ENCODE measurements at regions not wholly inside any gene's neighbourhood (a gene's known extent, or its start where the extent isn't known, plus 50 kb on each side); places are given as distances from the start of the nearest gene placed in this dataset.

DNA sequence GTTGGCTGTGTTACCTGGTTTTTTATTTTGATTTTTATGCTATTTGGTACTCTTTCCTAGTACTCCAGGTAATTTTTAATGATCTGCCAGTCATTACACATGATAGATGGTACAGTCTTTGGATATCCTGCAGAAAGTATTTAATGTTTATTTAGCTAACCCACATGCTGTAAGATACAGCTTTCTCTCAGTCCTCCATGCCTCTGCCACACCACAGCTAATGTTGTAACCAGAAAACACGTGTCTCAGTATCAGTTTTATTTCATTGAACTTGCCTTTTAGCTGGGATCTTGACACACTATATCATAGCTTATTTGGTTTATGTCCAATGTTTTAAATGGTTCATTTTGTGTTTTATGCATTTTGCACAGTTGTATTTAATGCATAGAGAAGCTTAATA lies 1648.4 kb downstream of the KCNT2 start:
- Mint-ChIP-seq H3K9me3 (peaks cover 4 to 21% of the 10 kb centered on the region in 2 donors), H3K4me1 (no peaks in the 10 kb centered on the region), H3K36me3 (no peaks in the 10 kb centered on the region), H3K4me3 (no peak overlapping the region), H3K27me3 (ENCODE audit: low read depth in 2 of 2) (no peaks in the 10 kb centered on the region), H3K27ac (no peak overlapping the region)
- WGBS (ENCODE audit: insufficient coverage) = 36% methylated on average over 1 of the region's 1 CpG
- no peak for ATAC-seq
- Histone ChIP-seq H3K9me3 (ENCODE audit: control insufficient read depth, insufficient read depth, low read length) (no peaks in the 10 kb centered on the region), H3K36me3 (ENCODE audit: control insufficient read depth, insufficient read depth, low read length) (no peaks in the 10 kb centered on the region), H3K4me3 (ENCODE audit: low read length) (no peak overlapping the region), H3K4me1 (ENCODE audit: control insufficient read depth, insufficient read depth, low read length) (no peaks in the 10 kb centered on the region), H3K27ac (ENCODE audit: low read length) (no peak overlapping the region), H3K27me3 (ENCODE audit: control insufficient read depth, insufficient read depth, low read length) (no peaks in the 10 kb centered on the region)
- TF ChIP-seq, protein P1, sequence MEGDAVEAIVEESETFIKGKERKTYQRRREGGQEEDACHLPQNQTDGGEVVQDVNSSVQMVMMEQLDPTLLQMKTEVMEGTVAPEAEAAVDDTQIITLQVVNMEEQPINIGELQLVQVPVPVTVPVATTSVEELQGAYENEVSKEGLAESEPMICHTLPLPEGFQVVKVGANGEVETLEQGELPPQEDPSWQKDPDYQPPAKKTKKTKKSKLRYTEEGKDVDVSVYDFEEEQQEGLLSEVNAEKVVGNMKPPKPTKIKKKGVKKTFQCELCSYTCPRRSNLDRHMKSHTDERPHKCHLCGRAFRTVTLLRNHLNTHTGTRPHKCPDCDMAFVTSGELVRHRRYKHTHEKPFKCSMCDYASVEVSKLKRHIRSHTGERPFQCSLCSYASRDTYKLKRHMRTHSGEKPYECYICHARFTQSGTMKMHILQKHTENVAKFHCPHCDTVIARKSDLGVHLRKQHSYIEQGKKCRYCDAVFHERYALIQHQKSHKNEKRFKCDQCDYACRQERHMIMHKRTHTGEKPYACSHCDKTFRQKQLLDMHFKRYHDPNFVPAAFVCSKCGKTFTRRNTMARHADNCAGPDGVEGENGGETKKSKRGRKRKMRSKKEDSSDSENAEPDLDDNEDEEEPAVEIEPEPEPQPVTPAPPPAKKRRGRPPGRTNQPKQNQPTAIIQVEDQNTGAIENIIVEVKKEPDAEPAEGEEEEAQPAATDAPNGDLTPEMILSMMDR (IDR thresholded peaks at IDR 0.05) = no peak
- intact Hi-C loops (cut with micrococcal nuclease) = no loop called here
- DNase-seq = no peak

DNA sequence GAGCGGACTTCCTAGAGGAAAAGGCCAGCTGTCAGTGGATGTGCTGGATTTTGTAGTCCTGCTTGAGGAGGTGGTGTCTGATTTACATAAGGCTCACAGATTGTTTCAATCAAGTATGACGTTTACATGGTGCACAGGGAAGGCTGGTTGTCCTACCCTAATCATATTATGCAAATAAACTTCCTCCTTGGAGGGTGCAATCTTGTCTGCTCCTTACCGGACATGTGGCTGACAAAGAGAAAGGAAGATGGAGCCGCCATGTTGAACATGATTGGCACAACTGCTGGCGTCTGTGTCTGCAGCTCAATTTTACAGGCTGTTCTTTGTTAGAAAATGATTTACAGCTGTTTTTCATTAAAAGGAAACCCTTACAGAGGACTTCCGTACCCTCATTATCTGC lies 1656.1 kb downstream of the KCNT2 start:
- Histone ChIP-seq H3K27me3 (ENCODE audit: control insufficient read depth, insufficient read depth, low read length) (no peaks in the 10 kb centered on the region), H3K4me3 (ENCODE audit: low read length) (no peak overlapping the region), H3K4me1 (ENCODE audit: control insufficient read depth, insufficient read depth, low read length) (no peaks in the 10 kb centered on the region), H3K27ac (ENCODE audit: low read length) (no peak overlapping the region), H3K9me3 (ENCODE audit: control insufficient read depth, insufficient read depth, low read length) (no peaks in the 10 kb centered on the region), H3K36me3 (ENCODE audit: control insufficient read depth, insufficient read depth, low read length) (no peaks in the 10 kb centered on the region)
- peaks cover 10 to 18% of the 10 kb centered on the region in 2 donors for H3K9me3 Mint-ChIP-seq
- TF ChIP-seq, protein P1 (IDR thresholded peaks at IDR 0.05) = no peak
- no peaks in the 10 kb centered on the region for H3K27me3 Mint-ChIP-seq (ENCODE audit: low read depth in 2 of 2)
- no peak overlapping the region for H3K4me3 Mint-ChIP-seq
- ATAC-seq = no peak
- H3K36me3 Mint-ChIP-seq = peaks cover 9% of the 10 kb centered on the region
- no peaks in the 10 kb centered on the region for H3K4me1 Mint-ChIP-seq
- intact Hi-C loops (cut with micrococcal nuclease) = no loop called here
- no peak overlapping the region for H3K27ac Mint-ChIP-seq
- 83% methylated on average over 5 of the region's 6 CpGs for WGBS (ENCODE audit: insufficient coverage)
- no peak for DNase-seq

DNA sequence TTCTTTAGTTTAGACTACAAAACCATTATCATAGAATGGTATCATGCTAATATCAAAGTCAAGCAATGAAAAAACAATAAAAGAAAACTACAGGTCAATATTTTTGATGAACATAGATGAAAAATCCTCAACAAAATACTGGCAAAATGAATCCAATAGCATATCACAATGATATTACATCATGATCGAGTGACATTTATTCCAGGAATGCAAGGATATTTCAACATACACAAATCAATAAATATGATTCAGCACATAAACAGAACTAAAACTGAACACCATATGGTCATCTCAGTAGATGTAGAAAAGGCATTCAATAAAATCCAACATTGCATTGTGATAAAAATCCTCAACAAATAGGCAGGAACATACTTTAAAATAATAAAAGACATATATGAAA lies 1657.7 kb downstream of the KCNT2 start:
- no peak overlapping the region for H3K4me3 ChIP-seq (ENCODE audit: low read length)
- intact Hi-C loops (cut with micrococcal nuclease) = no loop called here

More for the DNA sequence above, 1657.7 kb downstream of the KCNT2 start:
- peaks cover 9% of the 10 kb centered on the region for H3K36me3 Mint-ChIP-seq
- peaks cover 9 to 16% of the 10 kb centered on the region in 2 donors for H3K9me3 Mint-ChIP-seq
- no peak for ATAC-seq
- H3K4me3 Mint-ChIP-seq = no peak overlapping the region
- Histone ChIP-seq H3K36me3 (ENCODE audit: control insufficient read depth, insufficient read depth, low read length) (no peaks in the 10 kb centered on the region), H3K27ac (ENCODE audit: low read length) (no peak overlapping the region), H3K4me1 (ENCODE audit: control insufficient read depth, insufficient read depth, low read length) (no peaks in the 10 kb centered on the region), H3K9me3 (ENCODE audit: control insufficient read depth, insufficient read depth, low read length) (no peaks in the 10 kb centered on the region), H3K27me3 (ENCODE audit: control insufficient read depth, insufficient read depth, low read length) (no peaks in the 10 kb centered on the region)
- DNase-seq = no peak
- no peaks in the 10 kb centered on the region for H3K4me1 Mint-ChIP-seq
- TF ChIP-seq, protein P1 (IDR thresholded peaks at IDR 0.05) = no peak
- 80% methylated on average over 1 of the region's 1 CpG for WGBS (ENCODE audit: insufficient coverage)
- no peaks in the 10 kb centered on the region for H3K27me3 Mint-ChIP-seq (ENCODE audit: low read depth in 2 of 2)
- H3K27ac Mint-ChIP-seq = no peak overlapping the region

All from natural killer cell (primary cell).